Right ventricle myocardium superior (tissue), 1 donor: ENCODE measurements at regions not wholly inside any gene's neighbourhood (a gene's known extent, or its start where the extent isn't known, plus 50 kb on each side); places are given as distances from the start of the nearest gene placed in this dataset.
"Not testable (repeated sequence)": the region's sequence is repeated elsewhere in the genome, so short reads cannot be mapped to it uniquely, and the experiment has no call there.

Experiments
- ATAC-seq: fragments of 200-7000 bp; cut with Tn5 transposase; one replicate; pipeline ENCODE4 v1.9.1; 2020; ENCODE audit warnings: mild to moderate bottlenecking; ENCODE audit not compliant: poor library complexity
- DNase-seq: peaks from one replicate; pipeline ENCODE4 v3.0.0-alpha.2; 2020
- intact Hi-C: fragments of 100-400 bp; cut with DNase I; formaldehyde crosslinking; loops from one replicate; pipeline ENCODE4 v1.11.2; 2022
- donor health status: DM: no; HTN: yes; CAD: no; lungs with severe emphysema.

GRCh38 chr16:72729552-72729951 lies 318.4 kb downstream of the ZFHX3 start:
- intact Hi-C loops, DNase-seq, ATAC-seq: not testable (repeated sequence)

- ATAC-seq (no peak), DNase-seq (no peak)
- intact Hi-C loops = no loop called here
These were observed 319.4 kb downstream of the ZFHX3 start for GRCh38 chr16:72728516-72728915.

GRCh38 chr16:72727565-72727964 lies 320.4 kb downstream of the ZFHX3 start:
- DNase-seq (no peak), ATAC-seq (no peak)
- intact Hi-C loops = no loop called here

GRCh38 chr16:72725643-72726042 lies 322.3 kb downstream of the ZFHX3 start:
- no peak for DNase-seq
- intact Hi-C loops = no loop called here
- no peak for ATAC-seq

DNA sequence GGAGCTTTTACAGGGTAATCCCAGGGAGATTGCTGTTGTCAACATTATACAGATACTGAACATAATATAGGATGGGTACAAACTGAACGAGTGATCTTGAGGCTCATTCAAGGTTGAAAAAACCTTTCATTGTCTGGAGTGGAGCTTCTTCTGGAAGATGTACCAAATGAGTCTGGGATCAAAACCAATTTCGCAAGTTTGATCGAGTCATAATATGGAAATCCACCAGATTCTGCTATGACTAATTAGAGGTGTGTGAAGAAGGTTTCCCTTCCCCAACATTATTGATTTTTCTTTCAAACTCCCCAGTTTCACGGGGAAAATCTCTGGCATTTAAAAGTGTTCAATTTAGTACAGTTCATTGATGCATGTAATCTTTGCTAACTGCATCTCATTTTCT lies 324.1 kb downstream of the ZFHX3 start:
- DNase-seq (no peak), ATAC-seq (no peak)
- intact Hi-C loops = no loop called here

DNA sequence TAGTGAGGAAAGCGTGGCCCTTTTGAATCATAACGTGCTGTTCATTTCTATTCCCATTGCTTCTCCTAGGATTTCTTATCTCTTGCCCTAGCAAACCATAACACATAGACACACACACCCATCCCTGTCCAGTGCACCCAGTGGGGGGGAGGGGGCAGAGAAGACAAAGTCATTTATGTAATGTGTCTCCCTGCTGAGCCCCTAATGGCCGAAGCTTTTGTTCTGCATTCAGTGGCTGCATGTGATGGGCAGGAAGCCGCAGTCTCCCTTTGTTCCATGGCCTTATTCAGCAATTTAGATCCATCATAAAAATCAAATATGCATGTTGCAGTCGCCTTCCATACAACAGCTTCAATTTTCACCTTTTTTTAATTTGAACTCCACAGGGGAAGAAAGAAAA lies 325.4 kb downstream of the ZFHX3 start:
- DNase-seq = no peak
- ATAC-seq = no peak
- intact Hi-C loops = no loop called here

DNA sequence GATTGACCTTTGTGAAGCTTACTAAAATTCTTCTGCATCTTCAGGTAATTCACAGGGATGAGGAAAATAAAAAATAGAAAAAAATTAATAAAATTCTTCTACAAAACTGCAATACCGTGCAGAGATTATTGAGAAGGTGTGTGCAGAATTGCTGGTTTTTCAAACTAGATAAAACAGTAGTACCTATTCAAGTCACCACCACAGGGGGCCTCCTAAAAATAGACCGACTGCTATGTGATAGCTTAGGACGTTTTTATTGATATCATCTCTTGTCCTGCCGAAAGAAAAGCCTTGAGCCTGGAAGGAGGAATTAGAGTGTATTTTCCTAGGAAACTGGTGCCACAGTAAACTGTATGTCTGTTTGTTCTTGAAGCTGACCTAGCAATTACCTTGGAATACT lies 325.9 kb downstream of the ZFHX3 start:
- DNase-seq (no peak), ATAC-seq (no peak)
- intact Hi-C loops = no loop called here

DNA sequence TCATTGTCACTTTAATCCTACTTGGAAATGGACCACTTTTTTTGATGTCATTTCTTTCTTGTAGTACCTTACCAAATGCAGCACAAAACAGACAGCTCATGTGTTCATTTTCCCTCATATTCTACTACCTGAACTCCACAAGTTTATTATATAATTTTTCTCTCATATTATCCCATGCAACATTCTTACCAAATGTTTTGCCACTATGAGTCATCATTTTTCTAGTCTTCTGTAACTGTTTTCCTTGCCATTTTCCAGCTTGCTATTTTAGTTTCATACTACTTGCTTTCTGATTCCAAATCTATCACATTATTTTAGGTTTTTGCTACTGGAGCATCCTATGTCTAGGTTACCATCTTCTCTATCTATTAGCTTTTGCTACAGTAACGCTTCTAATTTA lies 332.7 kb downstream of the ZFHX3 start:
- intact Hi-C loops = no loop called here
- no peak for DNase-seq
- no peak for ATAC-seq

DNA sequence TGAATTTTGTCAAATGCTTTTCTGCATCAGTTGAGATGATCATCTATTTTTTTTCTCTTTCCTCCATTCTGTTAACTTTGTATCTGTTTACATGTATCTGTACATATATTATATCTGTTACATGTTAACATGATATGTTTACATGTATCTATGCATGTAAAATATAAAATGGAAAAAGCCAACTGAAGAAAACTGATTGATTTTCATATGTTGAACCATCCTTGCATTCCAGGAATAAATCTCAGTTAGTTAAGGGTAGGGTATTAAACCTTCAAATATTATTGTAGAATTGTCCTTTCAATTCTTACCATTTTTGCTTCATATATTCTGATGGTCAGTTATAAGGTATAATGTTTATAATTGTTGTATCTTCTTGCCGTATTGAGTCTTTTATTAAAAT lies 336.1 kb downstream of the ZFHX3 start:
- ATAC-seq = no peak
- intact Hi-C loops = no loop called here
- DNase-seq = no peak

DNA sequence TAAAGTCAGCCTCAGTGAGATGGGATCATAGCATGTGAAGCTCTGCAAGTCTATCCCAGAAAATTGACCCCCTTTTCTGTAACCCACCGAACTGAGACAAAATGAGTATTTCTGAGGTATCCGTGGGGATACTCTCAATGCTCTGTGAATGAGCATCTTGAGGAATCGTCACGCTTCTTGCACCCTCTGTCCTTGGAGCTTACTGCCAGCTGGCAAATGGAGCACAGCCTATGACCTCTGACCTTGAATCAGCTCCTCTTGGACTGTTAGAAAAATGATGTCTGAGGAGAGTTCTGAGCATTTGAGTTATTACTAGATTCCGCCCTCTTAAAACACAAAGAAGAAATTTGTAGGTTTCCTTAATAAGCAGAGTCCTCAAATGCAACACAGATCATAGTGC lies 342.1 kb downstream of the ZFHX3 start:
- DNase-seq (no peak), ATAC-seq (no peak)
- intact Hi-C loops = no loop called here

DNA sequence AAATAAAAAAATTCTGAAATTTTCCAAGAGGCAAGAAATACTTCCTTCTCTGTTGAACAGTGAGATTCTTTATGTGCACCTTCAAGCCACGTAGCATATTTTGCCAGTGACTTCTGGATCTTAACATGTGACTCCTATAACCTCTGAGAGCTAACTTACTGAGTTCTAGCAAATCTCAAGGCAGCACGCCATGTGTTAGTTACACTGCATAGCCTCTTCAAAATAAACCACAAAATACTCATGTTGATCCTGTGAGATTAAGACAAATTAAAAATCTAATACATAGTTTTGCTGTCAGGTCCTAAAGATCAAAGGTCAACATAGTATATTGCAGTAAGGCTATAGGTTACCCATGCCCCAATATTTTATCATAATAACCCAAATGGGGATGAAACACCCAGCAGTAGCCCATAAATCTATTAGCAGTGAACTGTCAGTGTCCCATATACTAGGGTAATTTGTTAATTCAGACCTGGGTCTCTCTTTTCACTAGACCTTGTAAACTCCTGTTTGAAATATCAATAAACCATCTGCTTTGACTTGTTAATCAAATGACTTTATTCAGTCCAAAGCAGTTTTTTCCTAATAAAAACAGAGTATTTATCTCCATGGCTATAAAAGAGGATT lies 343.1 kb downstream of the ZFHX3 start:
- intact Hi-C loops = no loop called here
- no peak for DNase-seq
- ATAC-seq = no peak

DNA sequence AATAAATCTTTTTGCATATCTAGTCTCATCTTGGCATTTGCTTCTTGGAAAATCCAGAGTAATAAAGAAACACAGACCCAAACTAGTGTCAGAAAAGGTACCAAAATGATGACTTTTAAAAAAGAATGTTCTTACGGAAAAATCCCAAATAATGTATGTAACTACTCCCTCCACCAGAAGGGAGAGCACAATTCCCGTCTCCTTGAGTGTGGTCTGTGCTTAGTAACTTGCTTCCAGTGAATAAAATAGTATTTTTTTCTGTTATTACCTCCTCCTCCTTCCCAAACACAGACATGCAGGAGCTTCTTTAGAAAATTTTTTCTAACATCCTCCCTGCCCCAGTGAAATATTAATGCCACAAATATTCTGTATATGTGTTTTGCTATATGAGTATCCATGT lies 358.1 kb downstream of the ZFHX3 start:
- no peak for ATAC-seq
- intact Hi-C loops = no loop called here
- DNase-seq = no peak

DNA sequence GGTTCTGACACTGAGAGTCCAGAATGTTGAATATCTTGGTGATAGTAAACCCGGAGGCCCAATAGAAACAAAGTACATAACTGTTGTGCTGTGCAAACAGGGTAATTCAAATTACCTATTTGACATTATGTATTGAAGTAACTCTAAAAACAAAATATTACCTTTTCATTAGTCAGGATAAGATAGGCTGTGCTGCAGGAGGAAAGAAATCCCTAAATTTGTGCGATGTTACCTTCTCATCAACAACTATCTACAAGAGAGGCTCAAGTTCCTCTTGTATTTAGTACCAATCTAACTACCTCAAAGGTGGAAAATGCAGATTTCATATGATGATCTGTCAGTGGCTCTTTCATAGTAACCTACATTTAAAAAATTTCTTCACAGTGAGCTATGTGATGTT lies 367.2 kb downstream of the ZFHX3 start:
- no peak for ATAC-seq
- DNase-seq = no peak
- intact Hi-C loops = no loop called here

GRCh38 chr16:72679856-72680255 lies 368.1 kb downstream of the ZFHX3 start:
- DNase-seq (no peak), ATAC-seq (no peak)
- intact Hi-C loops = no loop called here

DNA sequence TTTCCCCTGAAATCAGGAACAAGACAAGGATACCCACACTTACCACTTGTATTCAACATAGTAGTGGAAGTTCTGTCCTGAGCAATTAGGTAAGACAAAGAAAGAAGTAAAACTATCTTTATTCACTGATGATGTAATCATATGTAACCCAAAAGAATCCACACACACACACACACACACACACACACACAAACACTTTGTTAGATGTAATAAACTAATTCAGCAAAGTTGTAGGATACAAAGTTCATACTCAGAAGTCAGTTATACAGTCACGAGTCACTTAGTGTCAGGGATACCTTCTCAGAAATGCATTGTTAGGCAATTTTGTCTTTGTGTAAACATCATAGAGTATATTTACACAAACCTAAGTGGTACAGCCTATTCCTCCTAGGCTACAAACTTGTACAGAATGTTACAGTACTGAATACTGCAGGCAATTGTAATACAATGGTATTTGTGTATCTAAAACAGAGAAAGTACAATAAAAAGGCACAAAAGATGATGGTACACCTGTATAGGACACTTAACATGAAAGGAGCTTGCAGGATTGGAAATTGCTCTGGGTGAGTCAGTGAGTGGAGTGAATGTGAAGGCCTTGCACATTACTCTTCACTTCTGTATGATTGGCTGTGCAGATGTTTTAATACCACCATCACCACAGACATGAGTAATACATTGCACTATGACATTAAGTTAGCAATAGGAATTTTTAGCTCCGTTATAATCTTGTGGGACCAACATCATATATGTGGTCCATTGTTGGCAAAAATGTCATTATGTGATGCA lies 370.1 kb downstream of the ZFHX3 start:
- intact Hi-C loops = no loop called here
- DNase-seq (no peak), ATAC-seq (no peak)

DNA sequence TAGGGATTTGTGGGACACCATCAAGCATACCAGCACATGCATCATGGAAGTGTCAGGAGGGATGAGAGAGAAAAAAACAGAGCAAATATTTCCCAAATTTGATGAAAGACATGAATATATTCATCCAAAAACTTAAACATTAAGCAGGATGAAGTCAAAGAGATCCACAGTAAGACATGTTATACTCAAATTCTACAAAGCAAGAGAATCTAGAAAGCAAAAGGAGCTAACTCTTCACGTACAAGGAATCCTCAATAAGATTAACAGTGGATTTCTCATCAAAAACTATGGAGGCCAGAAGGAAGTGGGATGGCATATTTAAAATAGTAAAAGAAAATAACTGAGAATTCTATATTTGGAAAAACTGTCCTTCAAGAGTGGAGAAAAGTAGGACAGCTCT lies 374.8 kb downstream of the ZFHX3 start:
- DNase-seq = no peak
- intact Hi-C loops = no loop called here
- no peak for ATAC-seq

DNA sequence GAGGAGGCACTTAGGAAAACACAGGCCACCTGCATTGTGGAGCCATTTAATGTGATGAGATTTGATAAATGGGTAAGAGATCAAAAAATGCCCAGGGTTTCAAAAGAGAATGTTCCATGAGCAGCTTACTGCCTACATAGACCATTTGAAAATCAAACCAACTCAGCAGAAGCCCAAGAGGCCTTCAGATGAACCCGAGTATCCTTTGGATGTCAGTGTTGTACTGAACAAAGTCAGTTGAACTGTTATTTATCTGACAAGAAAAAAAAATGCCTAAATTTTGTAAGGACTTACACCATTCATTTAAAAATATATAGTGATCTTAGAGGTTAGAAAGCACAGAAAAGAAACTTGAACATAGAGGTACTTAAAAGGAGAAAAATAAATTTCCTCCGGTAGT lies 381.7 kb downstream of the ZFHX3 start:
- DNase-seq (no peak), ATAC-seq (no peak)
- intact Hi-C loops = no loop called here

GRCh38 chr16:72665701-72666100 lies 382.2 kb downstream of the ZFHX3 start:
- DNase-seq (no peak), ATAC-seq (no peak)
- intact Hi-C loops = no loop called here

DNA sequence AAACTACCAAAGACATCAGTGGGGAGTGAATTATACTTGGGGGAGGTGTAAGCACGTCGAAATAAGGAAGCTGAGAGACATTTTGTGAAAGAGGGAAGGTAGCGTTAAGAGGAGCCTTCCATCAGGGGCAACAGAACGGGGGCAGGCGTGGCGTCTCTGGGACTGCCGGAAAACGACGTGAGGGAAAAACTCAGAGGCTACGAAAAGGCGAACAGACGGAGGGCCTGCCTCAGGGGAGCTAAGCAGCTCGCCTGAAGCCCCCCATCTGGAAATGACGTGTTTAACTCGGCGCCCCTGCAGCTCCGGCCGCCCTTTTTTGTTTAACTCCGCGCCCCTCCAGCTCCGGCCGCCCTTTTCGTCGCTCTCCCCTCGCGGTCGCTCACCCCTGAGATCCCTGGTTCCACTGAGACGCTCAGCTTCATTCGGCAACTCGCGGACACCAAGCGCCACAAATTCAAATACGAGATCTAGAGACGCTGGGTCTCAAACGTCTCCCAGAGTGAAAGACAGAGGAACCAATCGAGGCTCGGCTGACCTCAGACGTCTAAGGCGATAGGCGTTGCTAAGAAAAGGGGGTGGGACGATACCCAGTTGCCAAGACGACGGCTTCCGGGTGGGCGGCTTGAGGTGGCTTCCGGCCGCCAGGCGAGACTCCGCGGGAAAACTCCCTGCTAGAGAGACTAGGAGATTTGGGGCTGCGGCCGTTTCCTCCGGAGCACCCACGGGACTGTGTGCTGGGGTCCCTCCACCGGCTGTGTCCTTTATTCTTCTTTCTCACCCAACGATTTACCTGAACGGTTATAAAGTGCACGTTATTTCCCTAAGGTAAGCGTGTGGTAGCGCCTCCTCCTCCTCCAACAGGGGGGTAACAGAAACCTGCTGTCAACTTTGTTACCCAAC lies 383.2 kb downstream of the ZFHX3 start:
- peak; percentile 100 for ATAC-seq
- peak; percentile 95 for DNase-seq
- intact Hi-C loops = no loop called here

- intact Hi-C loops = no loop called here
- DNase-seq = no peak
These were observed 383.8 kb downstream of the ZFHX3 start for GRCh38 chr16:72664056-72664508.

More at GRCh38 chr16:72664056-72664508, 383.8 kb downstream of the ZFHX3 start:
- no peak for ATAC-seq
